Neural cell (in vitro differentiated cells): ENCODE measurements at regions not wholly inside any gene's neighbourhood (a gene's known extent, or its start where the extent isn't known, plus 50 kb on each side); places are given as distances from the start of the nearest gene placed in this dataset.

Source experiments
- CTCF ChIP-seq: fragments of 450-650 bp; IDR thresholded peaks from 2 replicates; pipeline ENCODE4 v1.5.1; 2014; ENCODE audit warnings: antibody characterized with exemption, mild to moderate bottlenecking, moderate library complexity; ENCODE audit not compliant: poor library complexity, severe bottlenecking
- EP300 ChIP-seq: fragments of 450-650 bp; conservative IDR thresholded peaks from 2 replicates; pipeline ENCODE4 v1.6.1; 2014; ENCODE audit warnings: antibody characterized with exemption, mild to moderate bottlenecking, moderate library complexity; ENCODE audit not compliant: poor library complexity, severe bottlenecking
- EZH2 ChIP-seq: fragments of 200-600, 300-800 bp; shearing (Covaris generic), sonication (generic); IDR thresholded peaks from 2 replicates; pipeline ENCODE4 v1.6.1; 2014; ENCODE audit warnings: antibody characterized with exemption, low read length, borderline replicate concordance, mild to moderate bottlenecking; ENCODE audit not compliant: insufficient read depth, poor library complexity, severe bottlenecking
- POLR2AphosphoS5 ChIP-seq: IDR thresholded peaks from 2 replicates; pipeline ENCODE4 v1.6.1; 2012
- REST ChIP-seq: IDR thresholded peaks from 2 replicates; pipeline ENCODE4 v1.6.1; 2012; ENCODE audit warnings: borderline replicate concordance
- SMC3 ChIP-seq: fragments of 450-650 bp; conservative IDR thresholded peaks from 2 replicates; pipeline ENCODE4 v1.6.1; 2014; ENCODE audit warnings: antibody characterized with exemption, mild to moderate bottlenecking, moderate library complexity; ENCODE audit not compliant: poor library complexity
- TAF1 ChIP-seq: IDR thresholded peaks from 2 replicates; pipeline ENCODE4 v1.6.1; 2012; ENCODE audit warnings: low read depth

GRCh38 chr2:57107353-57107752, 923.6 kb downstream of the CCDC85A start:
- no peak for TF ChIP-seq CTCF
- no peak for TF ChIP-seq EZH2
- TF ChIP-seq REST = no peak
- no peak for TF ChIP-seq POLR2AphosphoS5
- no peak for TF ChIP-seq EP300
- TF ChIP-seq SMC3 = no peak
- TF ChIP-seq TAF1 = no peak
